Neuronal stem cell (in vitro differentiated cells): ENCODE measurements at regions not wholly inside any gene's neighbourhood (a gene's known extent, or its start where the extent isn't known, plus 50 kb on each side); places are given as distances from the start of the nearest gene placed in this dataset.

Experiments
- DNase-seq: peaks from one replicate; pipeline ENCODE4 v3.0.0-alpha.2; 2013; ENCODE audit warnings: low spot score
- H2AFZ ChIP-seq: one replicate; pipeline ENCODE4 v1.6.1; 2013; ENCODE audit warnings: mild to moderate bottlenecking, low read length, inconsistent platforms
- H2AK5ac ChIP-seq: 2 replicates; pipeline ENCODE4 v1.6.1; 2013; ENCODE audit warnings: low read depth, mild to moderate bottlenecking, inconsistent platforms, low read length, moderate library complexity, mixed read lengths
- H2BK120ac ChIP-seq: 2 replicates; pipeline ENCODE4 v1.6.1; 2013; ENCODE audit warnings: low read depth, mild to moderate bottlenecking, inconsistent platforms, low read length, moderate library complexity, mixed read lengths
- H2BK12ac ChIP-seq: one replicate; pipeline ENCODE4 v1.6.1; 2013; ENCODE audit warnings: low read length, inconsistent platforms
- H2BK15ac ChIP-seq: 2 replicates; pipeline ENCODE4 v1.6.1; 2013; ENCODE audit warnings: mild to moderate bottlenecking, low read length, inconsistent platforms, mixed read lengths
- H2BK5ac ChIP-seq: one replicate; pipeline ENCODE4 v1.6.1; 2013; ENCODE audit warnings: inconsistent platforms, mild to moderate bottlenecking, low read length, moderate library complexity
- H3K14ac ChIP-seq: one replicate; pipeline ENCODE4 v1.6.1; 2013; ENCODE audit warnings: low read length, inconsistent platforms
- H3K18ac ChIP-seq: 2 replicates; pipeline ENCODE4 v1.6.1; 2013; ENCODE audit warnings: low read length, inconsistent platforms
- H3K23ac ChIP-seq: 2 replicates; pipeline ENCODE4 v1.6.1; 2013; ENCODE audit warnings: low read depth, mild to moderate bottlenecking, mixed read lengths, low read length, inconsistent platforms; ENCODE audit not compliant: poor library complexity
- H3K27ac ChIP-seq: replicated peaks from 3 replicates; pipeline ENCODE4 v1.5.1; 2013; ENCODE audit warnings: low read length, inconsistent platforms
- H3K27me3 ChIP-seq, 3 experiments: 2 replicates each; pipeline ENCODE4 v1.6.1; 2013; ENCODE audit warnings: low read length in 3 of 3, mild to moderate bottlenecking in 2 of 3, inconsistent platforms in 1 of 3, low read depth in 1 of 3, mixed read lengths in 1 of 3, moderate library complexity in 1 of 3; ENCODE audit not compliant: control insufficient read depth in 3 of 3, insufficient read depth in 3 of 3
- H3K36me3 ChIP-seq, 2 donors: replicated peaks in 1 of 2; 2 replicates each; pipeline ENCODE4 v1.6.1; 2013; ENCODE audit warnings: low read length in 2 of 2; ENCODE audit not compliant: control insufficient read depth in 2 of 2, insufficient read depth in 2 of 2
- H3K4ac ChIP-seq: 2 replicates; pipeline ENCODE4 v1.6.1; 2013; ENCODE audit warnings: inconsistent platforms, mild to moderate bottlenecking, low read length, moderate library complexity
- H3K4me1 ChIP-seq, 2 donors: 1 replicate in 1 of 2; 2 replicates in 1 of 2; pipeline ENCODE4 v1.6.1; 2013; ENCODE audit warnings: low read length in 2 of 2, low read depth in 1 of 2; ENCODE audit not compliant: control insufficient read depth in 2 of 2, insufficient read depth in 1 of 2
- H3K4me2 ChIP-seq: one replicate; pipeline ENCODE4 v1.6.1; 2013; ENCODE audit warnings: mild to moderate bottlenecking, low read length, inconsistent platforms; ENCODE audit not compliant: insufficient read depth, poor library complexity, severe bottlenecking
- H3K4me3 ChIP-seq, 2 donors: 2 replicates each; pipeline ENCODE4 v1.5.1; 2013; ENCODE audit warnings: low read length in 2 of 2, mild to moderate bottlenecking in 2 of 2, inconsistent platforms in 1 of 2, moderate library complexity in 1 of 2
- H3K79me1 ChIP-seq: one replicate; pipeline ENCODE4 v1.6.1; 2013; ENCODE audit warnings: low read depth, mild to moderate bottlenecking, inconsistent platforms, low read length, moderate library complexity
- H3K9ac ChIP-seq: one replicate; pipeline ENCODE4 v1.6.1; 2013; ENCODE audit warnings: mild to moderate bottlenecking, low read depth, low read length, inconsistent platforms; ENCODE audit not compliant: poor library complexity
- H3K9me3 ChIP-seq, 2 donors: replicated peaks in 1 of 2; 2 replicates each; pipeline versions ENCODE3 to v1.6.1; 2013; ENCODE audit warnings: low read length in 2 of 2, mild to moderate bottlenecking in 2 of 2, inconsistent platforms in 1 of 2, low read depth in 1 of 2, mixed read lengths in 1 of 2, moderate library complexity in 1 of 2; ENCODE audit not compliant: control insufficient read depth in 2 of 2, insufficient read depth in 1 of 2
- H4K8ac ChIP-seq: one replicate; pipeline ENCODE4 v1.6.1; 2013; ENCODE audit warnings: low read depth, mild to moderate bottlenecking, inconsistent platforms, low read length, moderate library complexity
- H4K91ac ChIP-seq: one replicate; pipeline ENCODE4 v1.6.1; 2013; ENCODE audit warnings: low read length, low read depth, mild to moderate bottlenecking, inconsistent platforms; ENCODE audit not compliant: poor library complexity
- WGBS, 2 donors: extraction: QIAGEN DNeasy Blood & Tissue Kit; methylation state at CpG; one replicate each; pipeline ENCODE4 v1.1.7; 2013; ENCODE audit warnings: missing lambda C conversion rate in 2 of 2, mixed read lengths in 1 of 2; ENCODE audit not compliant: insufficient read length in 2 of 2, insufficient replicate concordance in 1 of 2; ENCODE audit errors: extremely low coverage in 2 of 2; 5-methylcytosine and 5-hydroxymethylcytosine counted together

DNA sequence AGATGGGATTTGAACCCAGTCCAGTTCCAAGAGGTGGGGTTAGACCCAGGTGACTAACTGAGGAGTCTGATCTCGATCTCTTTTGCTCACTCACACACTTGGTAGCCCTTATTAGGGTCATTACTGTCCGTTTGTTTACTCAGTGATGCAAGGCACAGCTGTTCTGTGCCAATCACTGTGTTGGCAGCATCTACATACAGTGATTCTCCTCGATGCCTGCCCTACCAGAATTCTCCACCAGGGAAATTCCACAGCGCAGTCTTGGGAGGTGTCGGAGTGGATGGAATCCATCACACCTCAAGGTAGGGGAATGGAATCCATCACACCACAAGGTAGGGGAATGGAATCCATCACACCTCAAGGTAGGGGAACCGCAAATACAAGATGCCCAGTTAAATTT lies 279.6 kb downstream of the MAF start:
- WGBS, 2 donors: no CpG with 5 or more reads among the region's 6 CpGs
- Histone ChIP-seq H3K4me1 (peaks cover 0 to 3% of the 10 kb centered on the region in 2 donors), H3K14ac (no peak overlapping the region)

DNA sequence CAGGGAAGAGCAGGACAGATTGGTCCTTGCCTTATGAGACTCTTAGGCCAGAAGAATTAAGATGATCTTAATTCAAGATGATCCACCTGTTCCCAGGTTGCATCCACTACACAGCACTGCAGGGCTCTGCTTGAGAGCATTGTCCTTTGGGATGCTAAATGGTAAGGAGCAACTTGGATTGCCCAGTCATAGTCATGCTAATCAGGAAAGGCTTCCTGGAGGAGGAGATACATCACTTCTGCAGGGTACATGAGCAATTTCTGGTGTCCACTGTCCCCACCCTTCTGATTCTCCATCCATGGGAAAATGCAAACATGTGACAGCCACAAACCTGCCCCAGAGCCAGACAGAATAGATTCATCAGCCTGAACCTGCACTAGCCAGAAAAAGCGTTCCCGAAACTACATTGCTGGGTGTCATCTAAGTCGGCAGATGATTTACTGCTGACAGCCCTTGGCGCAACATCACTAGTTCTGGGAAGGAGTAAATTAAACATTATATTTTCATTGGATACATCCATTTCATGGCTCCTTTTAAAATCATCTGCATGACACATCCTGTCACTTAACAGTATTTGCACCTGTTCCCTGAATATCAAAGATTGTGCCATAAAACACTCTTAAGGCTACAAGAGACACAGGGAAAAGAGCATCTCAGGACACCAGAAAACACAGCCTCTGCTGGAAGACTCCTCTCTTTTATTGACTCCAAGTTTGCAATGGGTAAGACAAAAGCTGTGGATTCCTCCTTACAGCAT lies 282.2 kb downstream of the MAF start:
- H2BK12ac ChIP-seq: no peak overlapping the region
- no peak overlapping the region for H3K18ac ChIP-seq
- no CpG with 5 or more reads among the region's 4 CpGs for WGBS, 2 donors

More for the DNA sequence above, 279.6 kb downstream of the MAF start:
- DNase-seq: no peak
- no peak overlapping the region for H2AFZ ChIP-seq
- H3K27ac ChIP-seq: no peak overlapping the region
- H4K8ac ChIP-seq: no peak overlapping the region
- no peak overlapping the region for H2BK120ac ChIP-seq
- no peak overlapping the region for H2AK5ac ChIP-seq
- H3K9me3 ChIP-seq: no peaks in the 10 kb centered on the region
- no peak overlapping the region for H3K9ac ChIP-seq
- no peak overlapping the region for H3K4me3 ChIP-seq
- no peak overlapping the region for H3K4me2 ChIP-seq
- no peak overlapping the region for H2BK12ac ChIP-seq
- H2BK15ac ChIP-seq: no peak overlapping the region
- H2BK5ac ChIP-seq: no peak overlapping the region
- peaks cover 0 to 11% (median 0%) of the 10 kb centered on the region in 3 experiments for H3K27me3 ChIP-seq
- no peak overlapping the region for H3K4ac ChIP-seq
- no peak overlapping the region for H3K23ac ChIP-seq
- H3K18ac ChIP-seq: no peak overlapping the region
- H3K36me3 ChIP-seq: no peaks in the 10 kb centered on the region
- no peak overlapping the region for H4K91ac ChIP-seq
- no peaks in the 10 kb centered on the region for H3K79me1 ChIP-seq

DNA sequence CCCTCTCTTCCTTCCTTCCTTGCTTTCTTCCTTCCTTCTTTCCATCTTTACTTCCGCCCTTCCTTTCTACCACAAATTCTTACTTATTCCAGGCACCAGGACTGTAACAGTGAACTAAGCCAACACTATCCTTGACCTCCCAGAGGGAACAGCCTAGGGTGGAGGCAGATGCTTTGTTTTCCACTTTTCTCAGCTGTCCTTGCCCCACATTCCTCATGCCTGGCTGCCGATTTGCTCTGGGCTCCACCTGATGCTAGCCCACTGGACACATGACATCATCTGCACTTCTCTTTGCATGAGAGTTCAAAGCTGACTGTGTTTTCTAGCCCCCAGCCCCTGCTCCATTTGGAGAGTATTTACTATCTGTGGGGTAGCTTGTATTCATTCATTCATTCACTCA lies 283.0 kb downstream of the MAF start:
- Histone ChIP-seq H3K23ac (no peak overlapping the region), H3K9me3 (no peaks in the 10 kb centered on the region), H3K79me1 (no peaks in the 10 kb centered on the region), H2AK5ac (no peak overlapping the region), H3K4me3 (no peak overlapping the region), H4K8ac (no peak overlapping the region), H3K4me2 (no peak overlapping the region), H3K9ac (no peak overlapping the region), H2BK15ac (no peak overlapping the region), H3K18ac (no peak overlapping the region), H2BK12ac (no peak overlapping the region), H3K4me1 (peaks cover 0 to 3% of the 10 kb centered on the region in 2 donors), H3K36me3 (no peaks in the 10 kb centered on the region), H2AFZ (no peak overlapping the region), H3K14ac (no peak overlapping the region), H2BK120ac (no peak overlapping the region), H4K91ac (no peak overlapping the region), H3K4ac (no peak overlapping the region), H3K27ac (no peak overlapping the region), H3K27me3 (peaks cover 0 to 11% (median 0%) of the 10 kb centered on the region in 3 experiments), H2BK5ac (no peak overlapping the region)
- 100% methylated on average over 1 of the region's 2 CpGs; no CpG with 5 or more reads in 1 of the 2 donors for WGBS, 2 donors
- no peak for DNase-seq

More for the DNA sequence above, 282.2 kb downstream of the MAF start:
- Histone ChIP-seq H3K27me3 (peaks cover 0 to 11% (median 0%) of the 10 kb centered on the region in 3 experiments), H2BK15ac (no peak overlapping the region), H2BK5ac (no peak overlapping the region), H3K4me3 (no peak overlapping the region), H3K14ac (no peak overlapping the region), H2AK5ac (no peak overlapping the region), H3K23ac (no peak overlapping the region), H2BK120ac (no peak overlapping the region), H3K79me1 (no peaks in the 10 kb centered on the region), H3K27ac (no peak overlapping the region), H3K4me1 (peaks cover 0 to 3% of the 10 kb centered on the region in 2 donors), H2AFZ (no peak overlapping the region), H4K8ac (no peak overlapping the region), H3K36me3 (no peaks in the 10 kb centered on the region), H3K4me2 (no peak overlapping the region), H4K91ac (no peak overlapping the region), H3K9me3 (no peaks in the 10 kb centered on the region), H3K9ac (no peak overlapping the region), H3K4ac (no peak overlapping the region)
- no peak for DNase-seq

DNA sequence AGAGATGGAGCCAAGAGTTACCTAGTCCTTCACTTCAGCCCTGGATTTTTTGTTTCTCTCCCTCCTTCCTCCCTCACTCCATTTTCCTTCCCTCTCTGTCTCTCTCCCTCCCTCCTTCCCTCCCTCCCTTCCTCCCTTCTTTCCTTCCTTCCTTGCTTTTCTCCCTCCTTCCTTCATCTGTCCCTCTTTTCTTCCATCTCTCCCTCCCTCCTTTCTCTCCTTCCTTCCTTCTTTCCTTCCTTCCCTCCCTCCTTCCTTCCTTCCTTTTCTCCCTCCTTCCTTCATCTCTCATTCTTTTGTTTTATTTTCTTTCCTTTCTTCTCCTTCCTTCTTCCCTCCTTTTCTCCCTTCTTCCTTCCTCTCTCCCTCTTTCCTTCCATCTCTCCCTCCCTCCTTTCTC lies 283.5 kb downstream of the MAF start:
- no peak overlapping the region for H3K4me2 ChIP-seq
- DNase-seq: no peak
- no peaks in the 10 kb centered on the region for H3K79me1 ChIP-seq

More for the DNA sequence above, 283.5 kb downstream of the MAF start:
- no peak overlapping the region for H3K14ac ChIP-seq
- H4K91ac ChIP-seq: no peak overlapping the region
- no peak overlapping the region for H3K23ac ChIP-seq
- peaks cover 0 to 3% of the 10 kb centered on the region in 2 donors for H3K4me1 ChIP-seq
- H3K18ac ChIP-seq: no peak overlapping the region
- no peak overlapping the region for H2AFZ ChIP-seq
- no peak overlapping the region for H3K4ac ChIP-seq
- no peaks in the 10 kb centered on the region for H3K9me3 ChIP-seq
- no peak overlapping the region for H2BK15ac ChIP-seq
- H2AK5ac ChIP-seq: no peak overlapping the region
- no peak overlapping the region for H4K8ac ChIP-seq
- H2BK5ac ChIP-seq: no peak overlapping the region
- peaks cover 0 to 11% (median 0%) of the 10 kb centered on the region in 3 experiments for H3K27me3 ChIP-seq
- H3K4me3 ChIP-seq: no peak overlapping the region
- no peaks in the 10 kb centered on the region for H3K36me3 ChIP-seq
- H2BK120ac ChIP-seq: no peak overlapping the region
- no peak overlapping the region for H3K9ac ChIP-seq
- H2BK12ac ChIP-seq: no peak overlapping the region
- no peak overlapping the region for H3K27ac ChIP-seq
